Liver (tissue), 3 donors: ENCODE measurements at regions not wholly inside any gene's neighbourhood (a gene's known extent, or its start where the extent isn't known, plus 50 kb on each side); places are given as distances from the start of the nearest gene placed in this dataset.

Experiments used
- GABPA ChIP-seq, 2 donors: IDR thresholded peaks in 1 of 2; conservative IDR thresholded peaks in 1 of 2; 2 replicates each; pipeline ENCODE4 v1.6.1; 2016; ENCODE audit warnings: antibody characterized with exemption in 2 of 2, mild to moderate bottlenecking in 1 of 2, moderate library complexity in 1 of 2
- TF ChIP-seq, protein P1 (sequence below): fragments of 150-350 bp; IDR thresholded peaks from 2 replicates; pipeline ENCODE4 v1.5.1; 2017; ENCODE audit warnings: improper control_type of control experiment, low read depth, low read length; ENCODE audit not compliant: missing input control
- TF ChIP-seq, protein P2 (sequence below): IDR thresholded peaks from 2 replicates; pipeline ENCODE4 v1.6.1; 2016; ENCODE audit warnings: antibody characterized with exemption
- donor health status: healthy.
- donor health status: healthy.

DNA sequence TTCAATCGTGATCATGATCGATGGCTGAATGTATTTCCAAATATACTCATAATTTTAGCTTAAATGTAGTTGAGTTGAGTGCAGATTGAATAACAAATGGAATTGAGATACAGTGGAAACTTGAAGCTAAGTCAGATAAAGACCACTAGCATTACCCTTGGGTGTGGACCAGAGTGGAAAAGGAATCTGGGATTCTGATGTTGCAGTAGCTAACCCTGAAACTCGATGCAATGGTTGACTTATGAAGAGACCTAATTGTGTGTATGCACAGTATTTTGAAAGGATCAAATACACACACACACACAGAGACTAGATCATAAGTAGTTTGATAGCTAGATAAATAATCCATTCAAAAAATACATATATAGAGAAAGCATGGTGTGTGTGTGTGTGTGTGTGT lies 135.8 kb downstream of the RXFP2 start:
- TF ChIP-seq, protein P1, sequence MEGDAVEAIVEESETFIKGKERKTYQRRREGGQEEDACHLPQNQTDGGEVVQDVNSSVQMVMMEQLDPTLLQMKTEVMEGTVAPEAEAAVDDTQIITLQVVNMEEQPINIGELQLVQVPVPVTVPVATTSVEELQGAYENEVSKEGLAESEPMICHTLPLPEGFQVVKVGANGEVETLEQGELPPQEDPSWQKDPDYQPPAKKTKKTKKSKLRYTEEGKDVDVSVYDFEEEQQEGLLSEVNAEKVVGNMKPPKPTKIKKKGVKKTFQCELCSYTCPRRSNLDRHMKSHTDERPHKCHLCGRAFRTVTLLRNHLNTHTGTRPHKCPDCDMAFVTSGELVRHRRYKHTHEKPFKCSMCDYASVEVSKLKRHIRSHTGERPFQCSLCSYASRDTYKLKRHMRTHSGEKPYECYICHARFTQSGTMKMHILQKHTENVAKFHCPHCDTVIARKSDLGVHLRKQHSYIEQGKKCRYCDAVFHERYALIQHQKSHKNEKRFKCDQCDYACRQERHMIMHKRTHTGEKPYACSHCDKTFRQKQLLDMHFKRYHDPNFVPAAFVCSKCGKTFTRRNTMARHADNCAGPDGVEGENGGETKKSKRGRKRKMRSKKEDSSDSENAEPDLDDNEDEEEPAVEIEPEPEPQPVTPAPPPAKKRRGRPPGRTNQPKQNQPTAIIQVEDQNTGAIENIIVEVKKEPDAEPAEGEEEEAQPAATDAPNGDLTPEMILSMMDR, result no peak
- TF ChIP-seq GABPA (IDR thresholded peaks at IDR 0.05 in 1 of 2, conservative IDR thresholded peaks at IDR 0.05 in 1 of 2), result no peak
- TF ChIP-seq, protein P2, sequence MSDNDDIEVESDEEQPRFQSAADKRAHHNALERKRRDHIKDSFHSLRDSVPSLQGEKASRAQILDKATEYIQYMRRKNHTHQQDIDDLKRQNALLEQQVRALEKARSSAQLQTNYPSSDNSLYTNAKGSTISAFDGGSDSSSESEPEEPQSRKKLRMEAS, result no peak
